A549 (cell line): ENCODE measurements at regions not wholly inside any gene's neighbourhood (a gene's known extent, or its start where the extent isn't known, plus 50 kb on each side); places are given as distances from the start of the nearest gene placed in this dataset.

Experiments used
- ATAC-seq, 2 experiments: fragments of 200-7000 bp in 1 of 2; fragments of >200 bp in 1 of 2; cut with Nextera tagmentation in 1 of 2; cut with Tn5 transposase in 1 of 2; 3 replicates each; pipeline versions ENCODE4 v1.8.0 to v1.9.1; 2018 to 2020; ENCODE audit warnings: mild to moderate bottlenecking in 1 of 2, moderate library complexity in 1 of 2
- CTCF ChIA-PET: fragments of 300-600 bp; sonication (Branson Sonifier 250); formaldehyde crosslinking; extraction: SDS; loops from one replicate; lab custom pipeline; 2021; ENCODE audit warnings: antibody characterized with exemption, inconsistent platforms; lab: Yijun Ruan, JAX
- POLR2A ChIA-PET: fragments of 350-600 bp; formaldehyde crosslinking; extraction: SDS; loops from one replicate; lab custom pipeline; 2021; ENCODE audit warnings: antibody characterized with exemption, inconsistent platforms; lab: Yijun Ruan, JAX
- DNase-seq, 2 experiments: peaks; one replicate each; pipeline versions ENCODE4 v3.0.0 to v3.0.0-alpha.2; 2011 to 2016; ENCODE audit warnings: low read depth in 1 of 2, low spot score in 1 of 2
- FAIRE-seq: peaks from 2 replicates; lab custom pipeline; 2011; peaks lifted over from hg19 to GRCh38; lab: Jason Lieb, UNC
- H3K27ac ChIP-seq, 2 experiments: fragments of >200 bp; sonication (Bioruptor Twin); formaldehyde crosslinking; 3 replicates each; pipeline ENCODE4 v1.5.1; 2016 to 2017
- H3K4me1 ChIP-seq: fragments of >200 bp; sonication (Bioruptor Twin); formaldehyde crosslinking; 3 replicates; pipeline ENCODE4 v1.6.1; 2016
- H3K4me2 ChIP-seq: fragments of >200 bp; sonication (Bioruptor Twin); formaldehyde crosslinking; 3 replicates; pipeline ENCODE4 v1.6.1; 2016
- H3K4me3 ChIP-seq: fragments of >200 bp; sonication (Bioruptor Twin); formaldehyde crosslinking; 3 replicates; pipeline ENCODE4 v1.5.1; 2016
- H3K9me3 ChIP-seq: fragments of >200 bp; sonication (Bioruptor Twin); formaldehyde crosslinking; 3 replicates; pipeline ENCODE4 v1.6.1; 2016
- ATOH8 ChIP-seq: fragments of 250-450 bp; sonication (Bioruptor Pico); IDR thresholded peaks from 2 replicates; pipeline ENCODE4 v1.5.0; 2020; ENCODE audit warnings: low read depth, mild to moderate bottlenecking, moderate library complexity
- BCL3 ChIP-seq: fragments of >200 bp; sonication (Bioruptor Twin); formaldehyde crosslinking; IDR thresholded peaks from 3 replicates; pipeline ENCODE4 v1.6.1; 2016
- CBX2 ChIP-seq: fragments of 200-600 bp; sonication (generic); IDR thresholded peaks from 2 replicates; pipeline ENCODE4 v1.6.1; 2016; ENCODE audit warnings: low read depth, mild to moderate bottlenecking, borderline replicate concordance
- CBX8 ChIP-seq: fragments of 200-600 bp; sonication (generic); IDR thresholded peaks from 2 replicates; pipeline ENCODE4 v1.6.1; 2016
- CEBPB ChIP-seq, 2 experiments: fragments of >200 bp in 1 of 2; sonication (Bioruptor Twin) in 1 of 2; formaldehyde crosslinking in 1 of 2; IDR thresholded peaks; 2 replicates each; pipeline ENCODE4 v1.6.1; 2012 to 2016
- EHMT2 ChIP-seq: fragments of 200-600 bp; sonication (generic); IDR thresholded peaks from 2 replicates; pipeline ENCODE4 v1.6.1; 2016; ENCODE audit warnings: antibody characterized with exemption, low read depth, mild to moderate bottlenecking, moderate library complexity
- ELK1 ChIP-seq: fragments of 150-350 bp; IDR thresholded peaks from 2 replicates; pipeline ENCODE4 v1.6.1; 2014; ENCODE audit warnings: low read depth, mild to moderate bottlenecking, low read length
- FOSB ChIP-seq: fragments of 250-450 bp; sonication (Bioruptor Pico); IDR thresholded peaks from 2 replicates; pipeline ENCODE4 v1.5.0; 2020; ENCODE audit warnings: mild to moderate bottlenecking, moderate library complexity
- FOSL2 ChIP-seq, 2 experiments: fragments of 450-650 bp in 1 of 2; fragments of >200 bp in 1 of 2; sonication (Bioruptor Twin) in 1 of 2; formaldehyde crosslinking; IDR thresholded peaks; 2 replicates each; pipeline versions ENCODE4 v1.5.0 to v1.6.1; 2016 to 2020; ENCODE audit warnings: mild to moderate bottlenecking in 1 of 2, moderate library complexity in 1 of 2
- GATA3 ChIP-seq: IDR thresholded peaks from 2 replicates; pipeline ENCODE4 v1.6.1; 2012; ENCODE audit warnings: borderline replicate concordance
- HEYL ChIP-seq: fragments of 250-450 bp; sonication (Bioruptor Pico); IDR thresholded peaks from 2 replicates; pipeline ENCODE4 v1.8.0; 2021; ENCODE audit warnings: mild to moderate bottlenecking, moderate library complexity
- HOXB13 ChIP-seq: fragments of 250-450 bp; sonication (Bioruptor Pico); IDR thresholded peaks from 2 replicates; pipeline ENCODE4 v1.5.0; 2020; ENCODE audit warnings: low read depth, mild to moderate bottlenecking, moderate library complexity
- HOXB5 ChIP-seq: fragments of 250-450 bp; sonication (Bioruptor Pico); IDR thresholded peaks from 2 replicates; pipeline ENCODE4 v1.5.0; 2020; ENCODE audit warnings: mild to moderate bottlenecking, moderate library complexity
- KDM5A ChIP-seq: fragments of 200-600 bp; sonication (generic); IDR thresholded peaks from 2 replicates; pipeline ENCODE4 v1.6.1; 2016; ENCODE audit warnings: antibody characterized with exemption, mild to moderate bottlenecking
- MAFK ChIP-seq: fragments of 450-650 bp; IDR thresholded peaks from 2 replicates; pipeline ENCODE4 v1.6.1; 2014; ENCODE audit not compliant: partially characterized antibody
- MAX ChIP-seq: IDR thresholded peaks from 2 replicates; pipeline ENCODE4 v1.6.1; 2012
- MYC ChIP-seq: IDR thresholded peaks from 2 replicates; pipeline ENCODE4 v1.6.1; 2012; ENCODE audit warnings: mild to moderate bottlenecking, inconsistent platforms, low read length, improper control_type of control experiment, borderline replicate concordance
- NPAS2 ChIP-seq: fragments of 250-450 bp; sonication (Bioruptor Pico); IDR thresholded peaks from 2 replicates; pipeline ENCODE4 v1.8.0; 2022; ENCODE audit warnings: mild to moderate bottlenecking, moderate library complexity, borderline replicate concordance
- PBX3 ChIP-seq: IDR thresholded peaks from 2 replicates; pipeline ENCODE4 v1.6.1; 2012
- PHF8 ChIP-seq: fragments of 200-600 bp; sonication (generic); IDR thresholded peaks from 2 replicates; pipeline ENCODE4 v1.6.1; 2016; ENCODE audit warnings: low read depth, mild to moderate bottlenecking, antibody characterized with exemption, moderate library complexity, borderline replicate concordance
- RARB ChIP-seq: fragments of 250-450 bp; sonication (Bioruptor Pico); IDR thresholded peaks from 2 replicates; pipeline ENCODE4 v1.8.0; 2021; ENCODE audit warnings: mild to moderate bottlenecking, moderate library complexity
- RFX5 ChIP-seq: fragments of 450-650 bp; IDR thresholded peaks from 2 replicates; pipeline ENCODE4 v1.7.1; 2014; ENCODE audit warnings: antibody characterized with exemption, mild to moderate bottlenecking, moderate library complexity
- RNF2 ChIP-seq: fragments of 200-600 bp; sonication (generic); IDR thresholded peaks from 2 replicates; pipeline ENCODE4 v1.6.1; 2016; ENCODE audit warnings: low read depth, mild to moderate bottlenecking, antibody characterized with exemption, moderate library complexity, borderline replicate concordance
- TFCP2L1 ChIP-seq: fragments of 250-450 bp; sonication (Bioruptor Pico); IDR thresholded peaks from 2 replicates; pipeline ENCODE4 v1.5.0; 2021; ENCODE audit warnings: mild to moderate bottlenecking
- ZC3H11A ChIP-seq: fragments of 450-650 bp; IDR thresholded peaks from 2 replicates; pipeline ENCODE4 v1.6.1; 2014; ENCODE audit warnings: antibody characterized with exemption, mild to moderate bottlenecking
- ZNF302 ChIP-seq: fragments of 250-450 bp; sonication (Bioruptor Pico); IDR thresholded peaks from 2 replicates; pipeline ENCODE4 v1.9.0; 2021; ENCODE audit warnings: inconsistent platforms, mild to moderate bottlenecking, moderate library complexity
- WGBS: methylation state at CpG from one replicate; pipeline ENCODE4 v1.1.6; 2017; ENCODE audit errors: missing lambda C conversion rate; 5-methylcytosine and 5-hydroxymethylcytosine counted together

- DNase-seq, result no peak
- FAIRE-seq, result no peak
- CTCF ChIA-PET, result interaction anchor here (0.6 kb wide), 1 partner anchor 18 kb away, joined by 4 read pairs; no protein-coding TSS in a partner anchor
- Histone ChIP-seq H3K4me2 (no peak overlapping the region), H3K9me3 (no peaks in the 10 kb centered on the region), H3K27ac (no peak overlapping the region), H3K4me1 (no peaks in the 10 kb centered on the region), H3K4me3 (no peak overlapping the region)
- no peak for ATAC-seq
- POLR2A ChIA-PET, result no interaction called here
- TF ChIP-seq CEBPB (IDR thresholded peaks at IDR 0.05) (no peak), ATOH8 (CRISPR knock-in tag) (no peak), FOSL2 (IDR thresholded peaks at IDR 0.05) (no peak), FOSL2 (CRISPR knock-in tag; IDR thresholded peaks at IDR 0.05) (no peak), ZNF302 (no peak), CBX8 (no peak), HEYL (CRISPR knock-in tag) (no peak), ELK1 (no peak), KDM5A (no peak), NPAS2 (no peak), PHF8 (no peak), HOXB5 (CRISPR knock-in tag) (no peak), HOXB13 (CRISPR knock-in tag) (no peak), RNF2 (no peak), RFX5 (no peak), TFCP2L1 (CRISPR knock-in tag) (no peak), MAFK (no peak)
- 72% methylated on average over 1 of the region's 1 CpG for WGBS
Observed at GRCh38 chr5:112077180-112077579, 320.2 kb upstream of the NREP start.

DNA sequence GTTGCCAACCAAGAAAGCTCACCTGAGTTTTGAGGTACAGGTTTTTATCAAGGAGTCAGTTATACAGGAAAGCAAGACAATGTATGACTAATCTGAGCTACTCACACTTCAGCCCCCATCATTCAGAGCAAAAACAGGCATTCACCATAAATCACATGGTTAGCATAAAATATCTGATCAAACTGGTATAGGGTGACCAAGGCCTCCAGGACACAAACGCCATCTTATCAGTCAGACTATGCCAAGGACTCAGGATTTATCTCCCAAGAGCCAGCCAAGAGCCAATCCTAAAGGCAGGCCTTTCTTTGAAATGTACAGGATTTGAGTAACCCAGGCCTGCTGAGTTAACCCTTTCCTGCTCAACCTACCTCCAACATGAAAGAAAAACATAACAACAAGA is 313.0 kb upstream of the NREP start:
- no peak overlapping the region for H3K4me3 ChIP-seq
- no peak for ATAC-seq
- WGBS, result 19% methylated on average over 1 of the region's 1 CpG
- H3K4me1 ChIP-seq, result no peaks in the 10 kb centered on the region
- H3K27ac ChIP-seq, result no peak overlapping the region
- no peak for DNase-seq
- TF ChIP-seq CEBPB (IDR thresholded peaks at IDR 0.05) (no peak), GATA3 (no peak), EHMT2 (no peak), ZC3H11A (no peak), MYC (no peak), HOXB13 (CRISPR knock-in tag) (no peak), CBX2 (no peak), RFX5 (no peak), PBX3 (no peak), ATOH8 (CRISPR knock-in tag) (no peak), FOSB (CRISPR knock-in tag) (no peak), BCL3 (no peak), HEYL (CRISPR knock-in tag) (no peak), MAX (no peak), RARB (CRISPR knock-in tag) (no peak), ELK1 (no peak), ZNF302 (no peak)
- CTCF ChIA-PET, result no interaction called here
- POLR2A ChIA-PET, result no interaction called here
- no peak overlapping the region for H3K4me2 ChIP-seq
- FAIRE-seq, result no peak
- no peaks in the 10 kb centered on the region for H3K9me3 ChIP-seq
